GM12878 (cell line): ENCODE measurements at regions not wholly inside any gene's neighbourhood (a gene's known extent, or its start where the extent isn't known, plus 50 kb on each side); places are given as distances from the start of the nearest gene placed in this dataset.

ENCODE experiments used
- ATAC-seq: fragments of 200-7000 bp; cut with Tn5 transposase; 3 replicates; pipeline ENCODE4 v1.9.1; 2020; ENCODE audit warnings: mild to moderate bottlenecking, moderate library complexity
- BruUV-seq: library from RNA; stranded (reverse); fragments of 400-500 nt; replicated peaks from 2 replicates; lab custom pipeline; 2021; lab: Mats Ljungman, UMichigan
- CTCF ChIA-PET: fragments of 300-600 bp; sonication (Branson Sonifier 250); formaldehyde crosslinking; extraction: SDS; loops from one replicate; lab custom pipeline; 2021; ENCODE audit warnings: inconsistent platforms; lab: Yijun Ruan, JAX
- POLR2A ChIA-PET: fragments of 350-600 bp; formaldehyde crosslinking; extraction: SDS; loops from one replicate; lab custom pipeline; 2021; ENCODE audit warnings: inconsistent platforms; lab: Charles Lee
- RAD21 ChIA-PET: fragments of 300-600 bp; sonication (Branson Sonifier 250); formaldehyde crosslinking; loops from one replicate; lab custom pipeline; 2023; ENCODE audit warnings: antibody characterized with exemption; ENCODE audit not compliant: unreplicated experiment; lab: Charles Lee
- SMC1A ChIA-PET: fragments of 300-600 bp; sonication (Branson Sonifier 250); formaldehyde crosslinking; loops from one replicate; lab custom pipeline; 2023; ENCODE audit not compliant: unreplicated experiment, uncharacterized antibody; lab: Charles Lee
- DNase-seq: peaks from one replicate; pipeline ENCODE4 v3.0.0-alpha.2; 2011; ENCODE audit warnings: low read depth, low spot score
- FAIRE-seq: peaks from 3 replicates; lab custom pipeline; 2011; peaks lifted over from hg19 to GRCh38; lab: Jason Lieb, UNC
- H2AFZ ChIP-seq: 2 replicates; pipeline ENCODE4 v1.6.0; 2011; ENCODE audit warnings: low read depth, low read length, control low read depth; ENCODE audit not compliant: control insufficient read depth
- H3K27ac ChIP-seq: 2 replicates; pipeline ENCODE4 v1.5.1; 2011; ENCODE audit warnings: control low read depth; ENCODE audit not compliant: control insufficient read depth, insufficient read depth
- H3K27me3 ChIP-seq, 2 experiments: replicated peaks in 1 of 2; 2 replicates each; pipeline versions ENCODE4 v1.6.0 to v1.6.1; 2011; ENCODE audit warnings: low read length in 1 of 2; ENCODE audit not compliant: control insufficient read depth in 2 of 2, insufficient read depth in 2 of 2
- H3K36me3 ChIP-seq, 2 experiments: 2 replicates each; pipeline ENCODE4 v1.5.1; 2011; ENCODE audit warnings: low read length in 1 of 2; ENCODE audit not compliant: control insufficient read depth in 2 of 2, insufficient read depth in 2 of 2
- H3K4me1 ChIP-seq: 2 replicates; pipeline ENCODE4 v1.6.1; 2011; ENCODE audit warnings: mild to moderate bottlenecking, low read length, moderate library complexity, mixed read lengths; ENCODE audit not compliant: control insufficient read depth, insufficient read depth
- H3K4me2 ChIP-seq: 2 replicates; pipeline ENCODE4 v1.6.0; 2011; ENCODE audit warnings: control low read depth; ENCODE audit not compliant: control insufficient read depth, insufficient read depth
- H3K4me3 ChIP-seq: fragments of 200-600 bp; sonication (generic); 2 replicates; pipeline ENCODE4 v1.5.1; 2016
- H3K79me2 ChIP-seq: 2 replicates; pipeline ENCODE4 v1.6.0; 2011; ENCODE audit warnings: low read length; ENCODE audit not compliant: control insufficient read depth, insufficient read depth
- H3K9ac ChIP-seq: 2 replicates; pipeline ENCODE4 v1.8.0; 2011; ENCODE audit warnings: low read length, control low read depth, mixed read lengths; ENCODE audit not compliant: control insufficient read depth, insufficient read depth
- H3K9me3 ChIP-seq: replicated peaks from 3 replicates; pipeline ENCODE4 v1.5.1; 2011; ENCODE audit warnings: mild to moderate bottlenecking, low read length; ENCODE audit not compliant: control insufficient read depth, insufficient read depth
- H4K20me1 ChIP-seq: 2 replicates; pipeline ENCODE4 v1.6.0; 2011; ENCODE audit not compliant: control insufficient read depth, insufficient read depth
- ATF3 ChIP-seq: IDR thresholded peaks from 2 replicates; pipeline ENCODE4 v1.6.1; 2011; ENCODE audit warnings: low read depth, mild to moderate bottlenecking, low read length, moderate library complexity, borderline replicate concordance; ENCODE audit errors: extremely low read depth
- BRCA1 ChIP-seq: IDR thresholded peaks from 2 replicates; pipeline ENCODE4 v1.6.1; 2011; ENCODE audit warnings: low read depth, low read length, improper control_type of control experiment
- ETV6 ChIP-seq, 2 experiments: fragments of 450-650 bp in 1 of 2; IDR thresholded peaks in 1 of 2; conservative IDR thresholded peaks in 1 of 2; 2 replicates each; pipeline ENCODE4 v1.6.1; 2014; ENCODE audit warnings: antibody characterized with exemption in 1 of 2, borderline replicate concordance in 1 of 2, low read depth in 1 of 2, mild to moderate bottlenecking in 1 of 2, moderate library complexity in 1 of 2
- IRF5 ChIP-seq: fragments of 450-650 bp; IDR thresholded peaks from 2 replicates; pipeline ENCODE4 v1.6.1; 2017; ENCODE audit warnings: borderline replicate concordance
- MEF2B ChIP-seq: fragments of 450-650 bp; IDR thresholded peaks from 2 replicates; pipeline ENCODE4 v1.6.1; 2018; ENCODE audit warnings: mild to moderate bottlenecking, moderate library complexity; ENCODE audit not compliant: partially characterized antibody, poor library complexity, severe bottlenecking
- PBX3 ChIP-seq: IDR thresholded peaks from 2 replicates; pipeline ENCODE4 v1.6.1; 2011; ENCODE audit warnings: mild to moderate bottlenecking, low read depth, low read length, moderate library complexity; ENCODE audit not compliant: insufficient replicate concordance
- POU2F2 ChIP-seq: IDR thresholded peaks from 3 replicates; pipeline ENCODE4 v1.6.1; 2011; ENCODE audit warnings: low read depth, mild to moderate bottlenecking, low read length, borderline replicate concordance
- RUNX3 ChIP-seq: IDR thresholded peaks from 2 replicates; pipeline ENCODE4 v1.6.1; 2012; ENCODE audit warnings: low read length, inconsistent platforms
- SUPT20H ChIP-seq: IDR thresholded peaks from 2 replicates; pipeline ENCODE4 v1.6.1; 2011; ENCODE audit warnings: low read depth, mild to moderate bottlenecking, low read length, moderate library complexity, borderline replicate concordance; ENCODE audit not compliant: control insufficient read depth
- TBL1XR1 ChIP-seq: IDR thresholded peaks from 2 replicates; pipeline ENCODE4 v1.6.1; 2012; ENCODE audit warnings: low read depth, low read length, improper control_type of control experiment
- YBX1 ChIP-seq: fragments of 450-650 bp; IDR thresholded peaks from 2 replicates; pipeline ENCODE4 v1.6.1; 2016; ENCODE audit warnings: antibody characterized with exemption
- WGBS: methylation state at CpG from one replicate; pipeline ENCODE4 v1.1.6; 2016; ENCODE audit warnings: low lambda C conversion rate; ENCODE audit not compliant: insufficient replicate concordance, insufficient coverage; ENCODE audit errors: missing lambda C conversion rate; 5-methylcytosine and 5-hydroxymethylcytosine counted together
- in situ Hi-C: fragments of 300-500 bp; cut with MboI; formaldehyde crosslinking; loops from 9 replicates; pipeline ENCODE4 v1.14.3; 2018; ENCODE audit warnings: mixed read lengths
- intact Hi-C: fragments of 100-400 bp; cut with micrococcal nuclease; formaldehyde crosslinking; loops from one replicate; pipeline ENCODE4 v1.14.2; 2022; ENCODE audit not compliant: unreplicated experiment
- TF ChIP-seq, protein P1 (sequence below): fragments of 150-350 bp; IDR thresholded peaks from 2 replicates; pipeline ENCODE4 v1.6.1; 2016; ENCODE audit warnings: low read depth, low read length

- RAD21 ChIA-PET: no interaction called here
- no TSS peak for BruUV-seq
- no peak for ATAC-seq
- in situ Hi-C loops (no loop called here), intact Hi-C loops (no loop called here)
- H3K4me2 ChIP-seq: no peak overlapping the region
- FAIRE-seq: no peak
- no peak overlapping the region for H3K9ac ChIP-seq
- CTCF ChIA-PET: no interaction called here
- no peaks in the 10 kb centered on the region for H4K20me1 ChIP-seq
- SMC1A ChIA-PET: no interaction called here
- 0% methylated on average over 2 of the region's 2 CpGs for WGBS
- no peaks in the 10 kb centered on the region for H3K4me1 ChIP-seq
- no peaks in the 10 kb centered on the region for H3K79me2 ChIP-seq
- no peak overlapping the region for H2AFZ ChIP-seq
- DNase-seq: no peak
- no peaks in the 10 kb centered on the region for H3K27me3 ChIP-seq
- no peaks in the 10 kb centered on the region for H3K9me3 ChIP-seq
- H3K27ac ChIP-seq: no peak overlapping the region
- no peak overlapping the region for H3K4me3 ChIP-seq
- no peaks in the 10 kb centered on the region for H3K36me3 ChIP-seq
- POLR2A ChIA-PET: no interaction called here
- TF ChIP-seq RUNX3: no peak
- TF ChIP-seq ATF3: no peak
- TF ChIP-seq, protein P1, sequence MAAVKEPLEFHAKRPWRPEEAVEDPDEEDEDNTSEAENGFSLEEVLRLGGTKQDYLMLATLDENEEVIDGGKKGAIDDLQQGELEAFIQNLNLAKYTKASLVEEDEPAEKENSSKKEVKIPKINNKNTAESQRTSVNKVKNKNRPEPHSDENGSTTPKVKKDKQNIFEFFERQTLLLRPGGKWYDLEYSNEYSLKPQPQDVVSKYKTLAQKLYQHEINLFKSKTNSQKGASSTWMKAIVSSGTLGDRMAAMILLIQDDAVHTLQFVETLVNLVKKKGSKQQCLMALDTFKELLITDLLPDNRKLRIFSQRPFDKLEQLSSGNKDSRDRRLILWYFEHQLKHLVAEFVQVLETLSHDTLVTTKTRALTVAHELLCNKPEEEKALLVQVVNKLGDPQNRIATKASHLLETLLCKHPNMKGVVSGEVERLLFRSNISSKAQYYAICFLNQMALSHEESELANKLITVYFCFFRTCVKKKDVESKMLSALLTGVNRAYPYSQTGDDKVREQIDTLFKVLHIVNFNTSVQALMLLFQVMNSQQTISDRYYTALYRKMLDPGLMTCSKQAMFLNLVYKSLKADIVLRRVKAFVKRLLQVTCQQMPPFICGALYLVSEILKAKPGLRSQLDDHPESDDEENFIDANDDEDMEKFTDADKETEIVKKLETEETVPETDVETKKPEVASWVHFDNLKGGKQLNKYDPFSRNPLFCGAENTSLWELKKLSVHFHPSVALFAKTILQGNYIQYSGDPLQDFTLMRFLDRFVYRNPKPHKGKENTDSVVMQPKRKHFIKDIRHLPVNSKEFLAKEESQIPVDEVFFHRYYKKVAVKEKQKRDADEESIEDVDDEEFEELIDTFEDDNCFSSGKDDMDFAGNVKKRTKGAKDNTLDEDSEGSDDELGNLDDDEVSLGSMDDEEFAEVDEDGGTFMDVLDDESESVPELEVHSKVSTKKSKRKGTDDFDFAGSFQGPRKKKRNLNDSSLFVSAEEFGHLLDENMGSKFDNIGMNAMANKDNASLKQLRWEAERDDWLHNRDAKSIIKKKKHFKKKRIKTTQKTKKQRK: no peak
- no peak for TF ChIP-seq SUPT20H
- TF ChIP-seq IRF5: no peak
- no peak for TF ChIP-seq TBL1XR1
- no peak for TF ChIP-seq MEF2B
- no peak for TF ChIP-seq PBX3
- no peak for TF ChIP-seq POU2F2
- TF ChIP-seq ETV6 (conservative IDR thresholded peaks at IDR 0.05 in 1 of 2, IDR thresholded peaks at IDR 0.05 in 1 of 2; ENCODE audit: borderline replicate concordance in 1 of 2, low read depth in 1 of 2): no peak
- no peak for TF ChIP-seq BRCA1
- no peak for TF ChIP-seq YBX1
These were observed 475.0 kb upstream of the ZNF462 start for GRCh38 chr9:106387965-106388364.
